GM23338 (cell line): ENCODE measurements at regions not wholly inside any gene's neighbourhood (a gene's known extent, or its start where the extent isn't known, plus 50 kb on each side); places are given as distances from the start of the nearest gene placed in this dataset.

ENCODE experiments used
- CREB1 ChIP-seq: fragments of 250-450 bp; sonication (Bioruptor Pico); IDR thresholded peaks from 2 replicates; pipeline ENCODE4 v1.5.0; 2020; ENCODE audit warnings: low read depth, mild to moderate bottlenecking, moderate library complexity
- ETS1 ChIP-seq: IDR thresholded peaks from 2 replicates; pipeline ENCODE4 v1.6.1; 2016; ENCODE audit warnings: antibody characterized with exemption
- EZH2 ChIP-seq: fragments of 200-600 bp; sonication (generic); IDR thresholded peaks from one replicate; pipeline ENCODE4 v1.8.0; 2017; ENCODE audit warnings: antibody characterized with exemption, mild to moderate bottlenecking, low read depth; ENCODE audit not compliant: unreplicated experiment
- EZH2phosphoT487 ChIP-seq: fragments of 200-600 bp; sonication (generic); IDR thresholded peaks from one replicate; pipeline ENCODE4 v1.8.1; 2018; ENCODE audit warnings: antibody characterized with exemption; ENCODE audit not compliant: unreplicated experiment
- JUNB ChIP-seq: IDR thresholded peaks from one replicate; pipeline ENCODE4 v1.6.1; 2016; ENCODE audit warnings: antibody characterized with exemption; ENCODE audit not compliant: unreplicated experiment
- NANOG ChIP-seq: IDR thresholded peaks from 2 replicates; pipeline ENCODE4 v1.6.1; 2016; ENCODE audit warnings: antibody characterized with exemption, borderline replicate concordance
- POLR2AphosphoS5 ChIP-seq: IDR thresholded peaks from 2 replicates; pipeline ENCODE4 v1.6.1; 2016; ENCODE audit warnings: antibody characterized with exemption, low read depth
- STAT1 ChIP-seq: IDR thresholded peaks from one replicate; pipeline ENCODE4 v1.6.1; 2016; ENCODE audit warnings: antibody characterized with exemption; ENCODE audit not compliant: unreplicated experiment
- ZNF114 ChIP-seq: fragments of 250-450 bp; sonication (Bioruptor Pico); IDR thresholded peaks from 2 replicates; pipeline ENCODE4 v1.5.0; 2020; ENCODE audit warnings: mild to moderate bottlenecking, moderate library complexity
- ZNF331 ChIP-seq: fragments of 250-450 bp; sonication (Bioruptor Pico); IDR thresholded peaks from 2 replicates; pipeline ENCODE4 v1.5.0; 2020; ENCODE audit warnings: low read depth, mild to moderate bottlenecking, moderate library complexity
- TF ChIP-seq, protein P1 (sequence below), 2 experiments: fragments of 200-600 bp in 1 of 2; sonication (generic) in 1 of 2; conservative IDR thresholded peaks; 2 replicates each; pipeline versions ENCODE4 v1.5.1 to v1.6.1; 2016 to 2017; ENCODE audit warnings: antibody characterized with exemption in 2 of 2, low read depth in 2 of 2, mild to moderate bottlenecking in 2 of 2, moderate library complexity in 1 of 2
- TF ChIP-seq, protein P2 (sequence below): IDR thresholded peaks from one replicate; pipeline ENCODE4 v1.6.1; 2018; ENCODE audit warnings: antibody characterized with exemption; ENCODE audit not compliant: unreplicated experiment

- TF ChIP-seq, protein P1, sequence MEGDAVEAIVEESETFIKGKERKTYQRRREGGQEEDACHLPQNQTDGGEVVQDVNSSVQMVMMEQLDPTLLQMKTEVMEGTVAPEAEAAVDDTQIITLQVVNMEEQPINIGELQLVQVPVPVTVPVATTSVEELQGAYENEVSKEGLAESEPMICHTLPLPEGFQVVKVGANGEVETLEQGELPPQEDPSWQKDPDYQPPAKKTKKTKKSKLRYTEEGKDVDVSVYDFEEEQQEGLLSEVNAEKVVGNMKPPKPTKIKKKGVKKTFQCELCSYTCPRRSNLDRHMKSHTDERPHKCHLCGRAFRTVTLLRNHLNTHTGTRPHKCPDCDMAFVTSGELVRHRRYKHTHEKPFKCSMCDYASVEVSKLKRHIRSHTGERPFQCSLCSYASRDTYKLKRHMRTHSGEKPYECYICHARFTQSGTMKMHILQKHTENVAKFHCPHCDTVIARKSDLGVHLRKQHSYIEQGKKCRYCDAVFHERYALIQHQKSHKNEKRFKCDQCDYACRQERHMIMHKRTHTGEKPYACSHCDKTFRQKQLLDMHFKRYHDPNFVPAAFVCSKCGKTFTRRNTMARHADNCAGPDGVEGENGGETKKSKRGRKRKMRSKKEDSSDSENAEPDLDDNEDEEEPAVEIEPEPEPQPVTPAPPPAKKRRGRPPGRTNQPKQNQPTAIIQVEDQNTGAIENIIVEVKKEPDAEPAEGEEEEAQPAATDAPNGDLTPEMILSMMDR (conservative IDR thresholded peaks at IDR 0.05; ENCODE audit: low read depth in 2 of 2), result no peak
- TF ChIP-seq POLR2AphosphoS5, result no peak
- TF ChIP-seq EZH2phosphoT487, result no peak
- TF ChIP-seq EZH2, result no peak
- TF ChIP-seq, protein P2, sequence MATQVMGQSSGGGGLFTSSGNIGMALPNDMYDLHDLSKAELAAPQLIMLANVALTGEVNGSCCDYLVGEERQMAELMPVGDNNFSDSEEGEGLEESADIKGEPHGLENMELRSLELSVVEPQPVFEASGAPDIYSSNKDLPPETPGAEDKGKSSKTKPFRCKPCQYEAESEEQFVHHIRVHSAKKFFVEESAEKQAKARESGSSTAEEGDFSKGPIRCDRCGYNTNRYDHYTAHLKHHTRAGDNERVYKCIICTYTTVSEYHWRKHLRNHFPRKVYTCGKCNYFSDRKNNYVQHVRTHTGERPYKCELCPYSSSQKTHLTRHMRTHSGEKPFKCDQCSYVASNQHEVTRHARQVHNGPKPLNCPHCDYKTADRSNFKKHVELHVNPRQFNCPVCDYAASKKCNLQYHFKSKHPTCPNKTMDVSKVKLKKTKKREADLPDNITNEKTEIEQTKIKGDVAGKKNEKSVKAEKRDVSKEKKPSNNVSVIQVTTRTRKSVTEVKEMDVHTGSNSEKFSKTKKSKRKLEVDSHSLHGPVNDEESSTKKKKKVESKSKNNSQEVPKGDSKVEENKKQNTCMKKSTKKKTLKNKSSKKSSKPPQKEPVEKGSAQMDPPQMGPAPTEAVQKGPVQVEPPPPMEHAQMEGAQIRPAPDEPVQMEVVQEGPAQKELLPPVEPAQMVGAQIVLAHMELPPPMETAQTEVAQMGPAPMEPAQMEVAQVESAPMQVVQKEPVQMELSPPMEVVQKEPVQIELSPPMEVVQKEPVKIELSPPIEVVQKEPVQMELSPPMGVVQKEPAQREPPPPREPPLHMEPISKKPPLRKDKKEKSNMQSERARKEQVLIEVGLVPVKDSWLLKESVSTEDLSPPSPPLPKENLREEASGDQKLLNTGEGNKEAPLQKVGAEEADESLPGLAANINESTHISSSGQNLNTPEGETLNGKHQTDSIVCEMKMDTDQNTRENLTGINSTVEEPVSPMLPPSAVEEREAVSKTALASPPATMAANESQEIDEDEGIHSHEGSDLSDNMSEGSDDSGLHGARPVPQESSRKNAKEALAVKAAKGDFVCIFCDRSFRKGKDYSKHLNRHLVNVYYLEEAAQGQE, result no peak
- no peak for TF ChIP-seq CREB1 (CRISPR knock-in tag)
- no peak for TF ChIP-seq ZNF114 (CRISPR knock-in tag)
- TF ChIP-seq JUNB, result no peak
- TF ChIP-seq NANOG, result no peak
- no peak for TF ChIP-seq ETS1
- TF ChIP-seq ZNF331 (CRISPR knock-in tag), result no peak
- no peak for TF ChIP-seq STAT1
Measured at GRCh38 chr12:63069860-63070617, 81.0 kb downstream of the AVPR1A start.
